ENCODE measurements at regions not wholly inside any gene's neighbourhood (a gene's known extent, or its start where the extent isn't known, plus 50 kb on each side); places are given as distances from the start of the nearest gene placed in this dataset.

GRCh38 chr5:117039035-117039434 is 464.4 kb upstream of the SEMA6A start:
- Mint-ChIP-seq H3K36me3 (no peaks in the 10 kb centered on the region), H3K4me1 (ENCODE audit: low read depth) (no peaks in the 10 kb centered on the region), H3K27me3 (no peaks in the 10 kb centered on the region), H3K27ac (no peak overlapping the region), H3K9me3 (ENCODE audit: low read depth) (no peaks in the 10 kb centered on the region), H3K4me3 (no peak overlapping the region)

DNA sequence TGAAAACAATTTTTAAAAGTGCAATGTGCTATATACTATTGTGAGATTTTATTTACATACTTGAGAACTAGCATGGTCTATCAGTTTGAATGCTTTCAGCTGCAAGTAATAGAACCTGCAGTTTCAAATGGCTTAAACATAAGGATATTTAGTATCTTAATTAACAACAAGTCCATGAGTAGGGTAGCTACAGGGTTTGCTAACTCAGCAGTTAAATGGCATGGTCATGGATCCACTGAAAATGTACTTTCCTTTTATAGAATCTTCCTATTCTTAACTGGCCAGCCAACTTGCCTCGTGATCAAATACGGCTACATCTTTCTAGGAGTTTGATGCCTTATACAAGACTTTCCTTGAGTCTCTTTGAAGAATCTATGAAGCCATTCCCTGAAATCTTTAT is 452.8 kb upstream of the SEMA6A start:
- Mint-ChIP-seq H3K36me3 (no peaks in the 10 kb centered on the region), H3K4me3 (no peak overlapping the region), H3K27ac (no peak overlapping the region), H3K9me3 (ENCODE audit: low read depth) (peaks cover 9% of the 10 kb centered on the region), H3K27me3 (no peaks in the 10 kb centered on the region), H3K4me1 (ENCODE audit: low read depth) (no peaks in the 10 kb centered on the region)

GRCh38 chr5:117020999-117021398 is 446.4 kb upstream of the SEMA6A start:
- Mint-ChIP-seq H3K36me3 (no peaks in the 10 kb centered on the region), H3K4me3 (no peak overlapping the region), H3K4me1 (ENCODE audit: low read depth) (no peaks in the 10 kb centered on the region), H3K27ac (no peak overlapping the region), H3K9me3 (ENCODE audit: low read depth) (no peaks in the 10 kb centered on the region), H3K27me3 (no peaks in the 10 kb centered on the region)

DNA sequence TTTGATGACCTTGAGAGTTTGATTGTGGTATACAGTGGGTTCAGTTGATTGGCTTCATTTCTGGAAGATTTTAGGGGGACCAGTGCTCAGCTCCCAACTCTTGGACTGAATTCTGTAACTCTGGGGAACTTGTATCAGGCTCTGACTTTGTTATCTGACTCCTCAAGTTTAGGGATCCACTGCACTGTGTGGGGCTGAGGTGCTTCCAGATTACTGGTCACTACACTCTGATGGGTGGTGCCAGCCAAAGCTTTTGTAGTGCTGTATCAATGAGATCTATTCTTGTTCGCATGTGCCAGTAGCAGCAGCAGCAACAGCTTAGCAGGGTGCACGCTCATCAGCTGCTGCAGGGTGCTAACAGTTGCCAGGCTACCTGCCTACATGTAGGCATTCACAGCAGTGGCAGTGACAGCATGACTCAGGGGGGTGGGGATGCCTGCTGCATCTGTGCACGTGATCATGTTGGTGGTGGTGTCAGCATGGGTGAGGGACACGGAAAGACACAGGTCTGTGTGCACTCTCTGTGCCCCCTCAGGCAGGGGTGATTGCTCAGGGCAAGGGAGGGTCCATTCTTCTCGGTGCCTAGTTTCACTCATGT is 438.8 kb upstream of the SEMA6A start:
- H3K9me3 Mint-ChIP-seq (ENCODE audit: low read depth): peaks cover 4% of the 10 kb centered on the region
- no peak overlapping the region for H3K4me3 Mint-ChIP-seq
- no peaks in the 10 kb centered on the region for H3K36me3 Mint-ChIP-seq
- H3K27ac Mint-ChIP-seq: no peak overlapping the region
- H3K27me3 Mint-ChIP-seq: no peaks in the 10 kb centered on the region
- no peaks in the 10 kb centered on the region for H3K4me1 Mint-ChIP-seq (ENCODE audit: low read depth)

- H3K27me3 Mint-ChIP-seq: no peaks in the 10 kb centered on the region
Observed at GRCh38 chr5:117010574-117010973, 436.0 kb upstream of the SEMA6A start.

GRCh38 chr5:116998024-116998423 is 423.4 kb upstream of the SEMA6A start:
- no peak overlapping the region for H3K4me3 Mint-ChIP-seq
- H3K9me3 Mint-ChIP-seq (ENCODE audit: low read depth): peaks cover 8% of the 10 kb centered on the region
- H3K4me1 Mint-ChIP-seq (ENCODE audit: low read depth): no peaks in the 10 kb centered on the region
- H3K27me3 Mint-ChIP-seq: no peaks in the 10 kb centered on the region
- no peaks in the 10 kb centered on the region for H3K36me3 Mint-ChIP-seq
- H3K27ac Mint-ChIP-seq: no peak overlapping the region

More at GRCh38 chr5:117010574-117010973, 436.0 kb upstream of the SEMA6A start:
- no peaks in the 10 kb centered on the region for H3K36me3 Mint-ChIP-seq
- H3K9me3 Mint-ChIP-seq (ENCODE audit: low read depth): peaks cover 7% of the 10 kb centered on the region
- no peak overlapping the region for H3K4me3 Mint-ChIP-seq
- no peak overlapping the region for H3K27ac Mint-ChIP-seq
- H3K4me1 Mint-ChIP-seq (ENCODE audit: low read depth): no peaks in the 10 kb centered on the region

DNA sequence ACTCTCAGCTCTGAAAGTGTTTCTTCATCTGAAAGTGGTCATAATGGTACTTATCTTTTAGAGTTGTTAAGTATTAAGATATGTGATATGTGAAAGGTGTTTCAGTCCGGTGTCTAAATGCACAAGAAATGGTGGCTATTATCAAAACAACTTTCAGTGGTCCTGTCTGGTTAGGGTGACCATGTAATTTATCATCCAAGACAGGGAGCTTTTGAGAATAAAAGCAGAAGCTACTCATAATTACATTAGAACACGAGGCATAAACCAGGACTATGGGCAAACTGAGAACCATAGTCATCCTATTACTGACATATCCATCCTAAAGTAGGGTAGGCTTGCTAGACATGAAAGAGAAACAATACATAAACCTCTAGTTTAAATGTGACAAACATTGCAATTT is 418.1 kb upstream of the SEMA6A start:
- H3K36me3 Mint-ChIP-seq: no peaks in the 10 kb centered on the region
- H3K4me1 Mint-ChIP-seq (ENCODE audit: low read depth): no peaks in the 10 kb centered on the region
- no peaks in the 10 kb centered on the region for H3K27me3 Mint-ChIP-seq
- no peak overlapping the region for H3K4me3 Mint-ChIP-seq
- H3K27ac Mint-ChIP-seq: no peak overlapping the region
- peaks cover 4% of the 10 kb centered on the region for H3K9me3 Mint-ChIP-seq (ENCODE audit: low read depth)

DNA sequence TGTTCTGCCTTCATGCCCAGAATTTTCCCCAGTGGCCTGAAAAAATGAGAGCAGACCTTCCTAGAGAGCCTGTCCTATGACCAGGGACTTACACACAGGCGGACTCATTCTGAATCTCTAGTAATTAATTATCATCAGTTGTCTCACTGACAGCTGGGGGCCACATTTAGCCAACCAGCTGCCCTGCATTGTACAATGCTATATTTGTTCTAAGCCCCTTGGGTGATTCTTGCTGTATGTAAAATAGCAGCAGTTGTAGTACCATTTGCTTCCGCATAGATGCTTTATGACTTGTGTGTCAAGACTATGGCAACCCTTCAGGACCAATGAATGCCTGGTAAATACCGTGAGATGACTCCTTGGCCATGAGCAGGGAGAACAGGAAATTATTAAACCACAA is 415.4 kb upstream of the SEMA6A start:
- H3K27ac Mint-ChIP-seq: no peak overlapping the region
- H3K36me3 Mint-ChIP-seq: no peaks in the 10 kb centered on the region
- no peaks in the 10 kb centered on the region for H3K9me3 Mint-ChIP-seq (ENCODE audit: low read depth)
- H3K4me3 Mint-ChIP-seq: no peak overlapping the region
- H3K27me3 Mint-ChIP-seq: no peaks in the 10 kb centered on the region
- no peaks in the 10 kb centered on the region for H3K4me1 Mint-ChIP-seq (ENCODE audit: low read depth)

DNA sequence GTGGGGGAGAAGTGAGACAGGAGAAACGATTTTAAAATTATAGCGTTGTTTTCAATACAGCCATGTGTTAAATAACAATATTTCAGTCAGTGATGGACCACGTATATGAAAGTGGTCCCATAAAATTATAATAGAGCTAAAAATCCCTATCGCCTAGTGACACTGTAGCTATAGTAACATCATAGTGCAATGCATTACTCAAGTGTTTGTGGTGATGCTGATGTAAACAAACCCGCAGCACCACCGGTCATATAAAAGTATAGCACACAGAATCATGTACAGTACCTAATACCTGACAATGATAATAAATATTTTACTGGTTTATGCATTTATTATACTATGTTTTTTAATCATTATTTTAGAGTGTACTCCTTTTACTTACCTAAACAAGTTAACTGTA is 407.4 kb upstream of the SEMA6A start:
- Mint-ChIP-seq H3K4me1 (ENCODE audit: low read depth) (no peaks in the 10 kb centered on the region), H3K27me3 (no peaks in the 10 kb centered on the region), H3K4me3 (no peak overlapping the region), H3K9me3 (ENCODE audit: low read depth) (peaks cover 5% of the 10 kb centered on the region), H3K36me3 (no peaks in the 10 kb centered on the region), H3K27ac (no peak overlapping the region)

DNA sequence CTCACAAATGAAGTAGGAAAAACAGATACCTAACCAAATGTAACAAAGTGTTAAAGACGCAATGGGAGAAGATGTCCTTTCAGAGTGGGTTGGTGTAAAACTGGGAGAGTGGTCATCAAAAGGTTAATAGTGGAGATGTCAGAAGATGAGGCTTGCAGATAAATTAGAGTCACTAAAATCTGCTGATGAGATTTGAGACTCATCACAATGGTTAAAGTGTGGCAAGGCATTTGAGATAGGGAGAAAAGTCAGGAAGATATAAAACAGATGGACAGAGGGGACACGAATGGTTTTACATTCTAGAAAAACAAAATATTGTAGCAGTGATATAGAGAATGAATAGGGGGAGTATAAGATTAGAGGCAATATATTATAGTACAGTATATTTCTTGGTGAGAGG is 406.0 kb upstream of the SEMA6A start:
- Mint-ChIP-seq H3K36me3 (no peaks in the 10 kb centered on the region), H3K4me1 (ENCODE audit: low read depth) (no peaks in the 10 kb centered on the region), H3K4me3 (no peak overlapping the region), H3K27me3 (no peaks in the 10 kb centered on the region), H3K9me3 (ENCODE audit: low read depth) (peaks cover 5% of the 10 kb centered on the region), H3K27ac (no peak overlapping the region)

DNA sequence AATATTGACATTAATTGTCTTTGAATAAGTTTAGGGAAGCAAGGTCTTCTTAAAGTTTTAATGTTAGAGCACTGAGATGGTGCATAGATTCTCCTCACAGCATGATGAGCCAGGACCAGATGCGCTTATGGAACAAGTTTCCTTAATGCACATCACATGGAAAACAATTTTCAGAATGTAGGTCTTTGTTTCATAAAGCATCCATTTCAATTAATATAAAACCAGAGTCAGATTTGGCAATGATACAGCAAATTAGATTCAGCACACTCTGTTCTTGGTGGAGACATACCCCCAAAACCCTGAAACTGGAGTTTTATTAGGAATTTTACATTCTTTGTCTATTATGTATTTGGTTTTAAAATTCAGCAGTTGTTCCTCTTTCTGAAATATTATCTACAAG is 402.1 kb upstream of the SEMA6A start:
- no peaks in the 10 kb centered on the region for H3K27me3 Mint-ChIP-seq
- no peaks in the 10 kb centered on the region for H3K36me3 Mint-ChIP-seq

DNA sequence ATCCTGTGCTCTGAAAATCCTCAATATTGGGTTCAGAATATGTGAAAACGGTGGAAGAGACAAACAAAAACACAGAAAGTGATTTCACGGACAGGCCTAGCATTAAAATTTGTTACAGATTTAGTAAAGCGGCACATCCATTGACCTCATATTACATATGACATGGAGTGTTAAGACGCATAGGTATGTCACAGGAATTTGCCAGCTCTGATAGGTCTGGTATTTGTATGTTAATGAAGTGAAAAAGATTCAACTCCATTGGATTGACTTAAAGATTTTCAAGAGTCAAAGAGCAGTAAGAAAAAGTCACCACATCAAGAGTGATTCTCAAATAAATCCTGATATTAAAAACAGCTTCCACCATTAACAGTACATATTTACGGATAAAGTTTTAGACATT is 396.5 kb upstream of the SEMA6A start:
- Mint-ChIP-seq H3K4me3 (no peak overlapping the region), H3K27me3 (no peaks in the 10 kb centered on the region), H3K9me3 (ENCODE audit: low read depth) (peaks cover 3% of the 10 kb centered on the region), H3K4me1 (ENCODE audit: low read depth) (no peaks in the 10 kb centered on the region), H3K36me3 (no peaks in the 10 kb centered on the region), H3K27ac (no peak overlapping the region)

More for the DNA sequence above, 402.1 kb upstream of the SEMA6A start:
- H3K4me1 Mint-ChIP-seq (ENCODE audit: low read depth): no peaks in the 10 kb centered on the region
- H3K4me3 Mint-ChIP-seq: no peak overlapping the region
- no peak overlapping the region for H3K27ac Mint-ChIP-seq
- H3K9me3 Mint-ChIP-seq (ENCODE audit: low read depth): peaks cover 8% of the 10 kb centered on the region

- H3K27ac Mint-ChIP-seq: no peak overlapping the region
- H3K9me3 Mint-ChIP-seq (ENCODE audit: low read depth): peaks cover 3% of the 10 kb centered on the region
- H3K4me1 Mint-ChIP-seq (ENCODE audit: low read depth): no peaks in the 10 kb centered on the region
- no peaks in the 10 kb centered on the region for H3K36me3 Mint-ChIP-seq
- H3K27me3 Mint-ChIP-seq: no peaks in the 10 kb centered on the region
- H3K4me3 Mint-ChIP-seq: no peak overlapping the region
Observed at GRCh38 chr5:116970318-116970717, 395.7 kb upstream of the SEMA6A start.

DNA sequence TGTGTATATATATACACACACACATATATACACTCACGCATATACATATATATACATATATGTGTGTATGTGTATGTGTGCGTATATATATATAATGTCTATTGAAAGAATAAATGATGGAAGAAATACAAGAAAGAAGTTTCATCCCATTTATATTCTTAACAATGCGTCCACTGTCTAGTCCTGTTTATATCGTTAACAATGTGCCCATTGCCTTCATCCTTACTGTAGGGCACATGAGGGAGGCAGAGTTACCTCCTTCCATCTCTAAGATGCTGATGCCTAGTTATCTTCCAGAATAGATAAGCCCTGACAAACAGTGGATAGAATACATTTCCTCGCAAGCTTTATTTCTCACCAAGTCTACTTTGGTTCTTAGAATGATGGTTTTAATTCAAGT is 389.8 kb upstream of the SEMA6A start:
- Mint-ChIP-seq H3K27ac (no peak overlapping the region), H3K4me1 (ENCODE audit: low read depth) (no peaks in the 10 kb centered on the region), H3K27me3 (no peaks in the 10 kb centered on the region), H3K4me3 (no peak overlapping the region), H3K36me3 (no peaks in the 10 kb centered on the region), H3K9me3 (ENCODE audit: low read depth) (no peaks in the 10 kb centered on the region)

- Mint-ChIP-seq H3K27me3 (no peaks in the 10 kb centered on the region), H3K4me1 (ENCODE audit: low read depth) (no peaks in the 10 kb centered on the region), H3K36me3 (no peaks in the 10 kb centered on the region), H3K27ac (no peak overlapping the region), H3K9me3 (ENCODE audit: low read depth) (no peaks in the 10 kb centered on the region), H3K4me3 (no peak overlapping the region)
Observed at GRCh38 chr5:116961021-116961420, 386.4 kb upstream of the SEMA6A start.

DNA sequence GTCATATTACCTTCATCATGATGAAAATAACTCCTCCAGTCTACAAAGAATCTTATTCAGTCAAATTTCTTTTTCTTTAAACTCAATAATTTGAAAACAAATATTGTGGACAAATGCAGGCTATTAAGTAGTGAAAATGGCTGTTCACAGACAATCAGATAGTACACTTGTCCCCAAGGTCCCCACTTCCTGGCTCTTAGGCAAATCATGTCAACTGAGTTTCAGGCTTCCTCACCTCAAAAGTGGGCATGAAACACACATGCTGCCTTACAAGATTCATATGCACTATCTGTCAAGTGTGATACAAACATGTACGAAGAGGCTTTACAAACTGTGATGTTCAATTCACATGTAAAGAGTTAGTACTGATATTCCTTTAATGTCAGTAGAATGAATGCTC is 385.2 kb upstream of the SEMA6A start:
- Mint-ChIP-seq H3K9me3 (ENCODE audit: low read depth) (no peaks in the 10 kb centered on the region), H3K36me3 (no peaks in the 10 kb centered on the region), H3K4me1 (ENCODE audit: low read depth) (no peaks in the 10 kb centered on the region), H3K27me3 (no peaks in the 10 kb centered on the region), H3K4me3 (no peak overlapping the region), H3K27ac (no peak overlapping the region)
